Transverse colon (tissue), 4 donors: ENCODE measurements at regions not wholly inside any gene's neighbourhood (a gene's known extent, or its start where the extent isn't known, plus 50 kb on each side); places are given as distances from the start of the nearest gene placed in this dataset.
"Not testable (repeated sequence)": the region's sequence is repeated elsewhere in the genome, so short reads cannot be mapped to it uniquely, and the experiment has no call there.

ENCODE experiments used
- DNase-seq: peaks from one replicate; pipeline ENCODE4 v3.0.0-alpha.2; 2019
- H3K27ac ChIP-seq, 4 donors: fragments of 200-600 bp; sonication (generic); 2 replicates each; pipeline ENCODE4 v1.5.1; 2016 to 2018; ENCODE audit warnings: inconsistent platforms in 4 of 4
- H3K27me3 ChIP-seq: fragments of 200-600 bp; sonication (generic); 2 replicates; pipeline ENCODE4 v1.5.1; 2017; ENCODE audit warnings: inconsistent platforms
- H3K36me3 ChIP-seq, 4 donors: fragments of 200-600 bp; sonication (generic); 2 replicates each; pipeline ENCODE4 v1.5.1; 2017 to 2019; ENCODE audit warnings: inconsistent platforms in 4 of 4
- H3K4me1 ChIP-seq, 4 donors: fragments of 200-600 bp; sonication (generic); 2 replicates each; pipeline ENCODE4 v1.5.1; 2017 to 2020; ENCODE audit warnings: inconsistent platforms in 4 of 4
- H3K4me3 ChIP-seq, 4 donors: fragments of 200-600 bp; sonication (generic); 1 replicate in 1 of 4; 2 replicates in 3 of 4; pipeline versions ENCODE4 v1.5.1 to v1.6.1; 2017 to 2019; ENCODE audit warnings: inconsistent platforms in 4 of 4
- H3K9me3 ChIP-seq, 2 donors: fragments of 200-600 bp; sonication (generic); 2 replicates each; pipeline ENCODE4 v1.5.1; 2017 to 2019; ENCODE audit warnings: inconsistent platforms in 2 of 2
- EP300 ChIP-seq: sonication (generic); formaldehyde crosslinking; IDR thresholded peaks from one replicate; pipeline ENCODE4 v1.6.1; 2017; ENCODE audit warnings: antibody characterized with exemption, low read depth
- POLR2A ChIP-seq: fragments of 450-650 bp; IDR thresholded peaks from one replicate; pipeline ENCODE4 v1.6.1; 2016; ENCODE audit warnings: antibody characterized with exemption, mild to moderate bottlenecking, moderate library complexity
- POLR2AphosphoS5 ChIP-seq, 3 donors: sonication (generic); formaldehyde crosslinking; IDR thresholded peaks; one replicate each; pipeline ENCODE4 v1.6.1; 2016; ENCODE audit warnings: antibody characterized with exemption in 3 of 3
- WGBS, 2 donors: methylation state at CpG; one replicate each; pipeline ENCODE4 v1.1.5; 2018; ENCODE audit warnings: low coverage in 1 of 2; 5-methylcytosine and 5-hydroxymethylcytosine counted together
- in situ Hi-C, 4 donors: fragments of 200-750 bp; cut with MboI; loops; one replicate each; pipeline versions ENCODE4 v1.15.0 to v1.15.1; 2017; ENCODE audit warnings: low sequenced_read_pairs in 3 of 4, low pct_ligation_motif_present in 1 of 4, low pct_unique_long_range_greater_than_20kb in 1 of 4
- intact Hi-C: fragments of 100-400 bp; cut with DNase I; formaldehyde crosslinking; loops from one replicate; pipeline ENCODE4 v1.15.1; 2023; ENCODE audit warnings: low total_unique reads
- TF ChIP-seq, protein P1 (sequence below), 5 experiments: fragments of 200-600 bp in 3 of 5; fragments of 450-650 bp in 2 of 5; sonication (generic) in 3 of 5; IDR thresholded peaks; 1 replicate in 2 of 5; 2 replicates in 3 of 5; pipeline ENCODE4 v1.5.1; 2016 to 2017; ENCODE audit warnings: antibody characterized with exemption in 5 of 5, inconsistent platforms in 3 of 5, mild to moderate bottlenecking in 2 of 5, moderate library complexity in 1 of 5

DNA sequence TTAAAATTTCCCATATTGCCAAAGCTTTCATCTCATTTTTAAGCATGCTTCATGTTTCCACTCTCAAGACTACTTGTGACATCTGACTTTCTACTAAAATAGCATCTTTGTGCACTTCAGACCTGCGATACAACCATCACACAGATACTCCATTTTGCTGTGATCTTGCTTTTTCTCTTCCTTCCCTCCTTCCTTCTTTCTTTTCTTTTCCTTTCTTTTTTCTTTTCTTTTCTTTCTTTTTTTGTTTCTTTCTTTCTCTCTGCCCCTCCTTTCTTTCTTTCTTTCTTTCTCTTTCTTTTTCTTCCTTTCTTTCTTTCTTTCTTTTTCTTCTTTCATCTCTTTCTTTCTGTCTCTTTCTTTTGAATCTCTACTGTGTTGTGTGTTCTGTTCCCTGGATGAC lies 194.0 kb upstream of the KCND2 start:
- Histone ChIP-seq H3K27ac (no peak overlapping the region), H3K4me3 (no peak overlapping the region), H3K27me3 (no peaks in the 10 kb centered on the region), H3K9me3 (no peaks in the 10 kb centered on the region), H3K36me3 (no peaks in the 10 kb centered on the region), H3K4me1 (no peaks in the 10 kb centered on the region)
- in situ Hi-C loops (no loop called here), intact Hi-C loops (no loop called here)
- no peak for DNase-seq
- TF ChIP-seq EP300 (no peak), POLR2A (no peak), POLR2AphosphoS5 (IDR thresholded peaks at IDR 0.05) (no peak)
- TF ChIP-seq, protein P1, sequence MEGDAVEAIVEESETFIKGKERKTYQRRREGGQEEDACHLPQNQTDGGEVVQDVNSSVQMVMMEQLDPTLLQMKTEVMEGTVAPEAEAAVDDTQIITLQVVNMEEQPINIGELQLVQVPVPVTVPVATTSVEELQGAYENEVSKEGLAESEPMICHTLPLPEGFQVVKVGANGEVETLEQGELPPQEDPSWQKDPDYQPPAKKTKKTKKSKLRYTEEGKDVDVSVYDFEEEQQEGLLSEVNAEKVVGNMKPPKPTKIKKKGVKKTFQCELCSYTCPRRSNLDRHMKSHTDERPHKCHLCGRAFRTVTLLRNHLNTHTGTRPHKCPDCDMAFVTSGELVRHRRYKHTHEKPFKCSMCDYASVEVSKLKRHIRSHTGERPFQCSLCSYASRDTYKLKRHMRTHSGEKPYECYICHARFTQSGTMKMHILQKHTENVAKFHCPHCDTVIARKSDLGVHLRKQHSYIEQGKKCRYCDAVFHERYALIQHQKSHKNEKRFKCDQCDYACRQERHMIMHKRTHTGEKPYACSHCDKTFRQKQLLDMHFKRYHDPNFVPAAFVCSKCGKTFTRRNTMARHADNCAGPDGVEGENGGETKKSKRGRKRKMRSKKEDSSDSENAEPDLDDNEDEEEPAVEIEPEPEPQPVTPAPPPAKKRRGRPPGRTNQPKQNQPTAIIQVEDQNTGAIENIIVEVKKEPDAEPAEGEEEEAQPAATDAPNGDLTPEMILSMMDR (IDR thresholded peaks at IDR 0.05): no peak
- WGBS, 2 donors: 50 to 71% methylated on average over 1 of the region's 1 CpG

DNA sequence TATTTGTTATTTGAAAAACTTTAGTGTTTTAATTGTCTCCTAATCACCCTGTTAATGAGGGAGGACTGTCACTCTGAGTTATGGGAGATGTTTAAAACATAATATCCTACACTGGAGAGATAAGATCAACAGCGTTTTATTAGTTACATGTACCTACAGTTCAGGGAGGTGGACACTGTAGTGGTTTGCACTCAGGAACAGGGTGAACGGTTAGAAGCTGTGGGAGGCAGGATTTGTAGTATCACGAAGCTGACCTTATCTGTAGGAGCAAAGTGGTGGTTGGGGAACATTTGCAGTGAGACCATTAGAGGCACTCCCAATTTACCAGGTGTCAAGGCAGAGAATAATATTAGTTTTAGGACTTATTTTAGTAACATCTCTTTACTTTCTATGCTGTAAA lies 193.3 kb upstream of the KCND2 start:
- intact Hi-C loops (no loop called here), in situ Hi-C loops (no loop called here)
- H3K27me3 ChIP-seq: no peaks in the 10 kb centered on the region
- no peak overlapping the region for H3K27ac ChIP-seq
- H3K9me3 ChIP-seq: no peaks in the 10 kb centered on the region
- no peak for TF ChIP-seq EP300
- no peak for TF ChIP-seq POLR2AphosphoS5 (IDR thresholded peaks at IDR 0.05)
- TF ChIP-seq, protein P1 (IDR thresholded peaks at IDR 0.05): no peak
- TF ChIP-seq POLR2A: no peak
- DNase-seq: no peak
- WGBS, 2 donors: 36 to 48% methylated on average over 3 of the region's 3 CpGs
- no peaks in the 10 kb centered on the region for H3K4me1 ChIP-seq
- no peak overlapping the region for H3K4me3 ChIP-seq
- H3K36me3 ChIP-seq: no peaks in the 10 kb centered on the region

DNA sequence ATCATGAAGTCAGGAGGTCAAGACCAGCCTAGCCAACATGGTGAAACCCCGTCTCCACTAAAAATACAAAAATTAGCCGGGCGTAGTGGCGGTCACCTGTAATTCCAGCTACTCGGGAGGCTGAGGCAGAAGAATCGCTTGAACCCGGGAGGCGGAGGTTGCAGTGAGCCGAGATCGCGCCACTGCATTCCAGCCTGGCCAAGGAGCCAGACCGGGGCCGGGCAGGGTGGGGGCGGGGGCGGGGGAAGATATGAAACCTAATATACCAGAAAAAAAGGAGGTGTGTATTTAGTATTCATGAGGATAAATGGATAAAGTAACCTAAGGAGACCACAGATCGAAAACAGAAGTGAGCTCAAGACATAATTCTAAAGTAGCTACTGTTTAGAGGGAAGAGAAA lies 186.5 kb upstream of the KCND2 start:
- intact Hi-C loops, H3K36me3 ChIP-seq, H3K27me3 ChIP-seq, H3K4me3 ChIP-seq, H3K9me3 ChIP-seq, in situ Hi-C loops, H3K27ac ChIP-seq, H3K4me1 ChIP-seq, DNase-seq: not testable (repeated sequence)
- 44 to 81% methylated on average over 1 to 16 of the region's 16 CpGs for WGBS, 2 donors

DNA sequence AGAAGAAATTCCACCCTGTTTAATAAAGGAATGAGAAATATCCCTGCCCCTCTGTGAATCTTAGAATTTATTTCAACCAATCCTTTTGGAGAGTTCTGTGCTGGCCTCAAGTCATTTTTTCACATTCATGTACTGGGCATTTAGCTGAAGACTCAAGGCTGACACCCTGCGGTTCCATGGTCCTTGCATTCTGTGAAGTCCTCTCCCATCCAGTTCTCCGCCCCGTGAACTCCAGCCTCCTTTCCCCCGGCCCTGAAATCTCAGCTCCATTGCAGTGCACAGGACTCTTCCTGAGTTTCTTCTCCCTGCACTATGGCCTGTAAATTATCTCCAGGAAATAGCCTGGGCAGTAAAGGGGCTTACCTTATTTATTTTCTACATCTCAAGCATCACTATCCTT lies 183.0 kb upstream of the KCND2 start:
- intact Hi-C loops: no loop called here
- in situ Hi-C loops: no loop called here
- H3K4me1 ChIP-seq: no peaks in the 10 kb centered on the region
- no peak overlapping the region for H3K4me3 ChIP-seq
- H3K27me3 ChIP-seq: no peaks in the 10 kb centered on the region
- no peak for TF ChIP-seq EP300
- TF ChIP-seq, protein P1 (IDR thresholded peaks at IDR 0.05): no peak
- TF ChIP-seq POLR2A: no peak
- TF ChIP-seq POLR2AphosphoS5 (IDR thresholded peaks at IDR 0.05): no peak
- no peak for DNase-seq
- H3K36me3 ChIP-seq: no peaks in the 10 kb centered on the region
- H3K9me3 ChIP-seq: no peaks in the 10 kb centered on the region
- no peak overlapping the region for H3K27ac ChIP-seq
- 44 to 60% methylated on average over 3 to 4 of the region's 4 CpGs for WGBS, 2 donors

DNA sequence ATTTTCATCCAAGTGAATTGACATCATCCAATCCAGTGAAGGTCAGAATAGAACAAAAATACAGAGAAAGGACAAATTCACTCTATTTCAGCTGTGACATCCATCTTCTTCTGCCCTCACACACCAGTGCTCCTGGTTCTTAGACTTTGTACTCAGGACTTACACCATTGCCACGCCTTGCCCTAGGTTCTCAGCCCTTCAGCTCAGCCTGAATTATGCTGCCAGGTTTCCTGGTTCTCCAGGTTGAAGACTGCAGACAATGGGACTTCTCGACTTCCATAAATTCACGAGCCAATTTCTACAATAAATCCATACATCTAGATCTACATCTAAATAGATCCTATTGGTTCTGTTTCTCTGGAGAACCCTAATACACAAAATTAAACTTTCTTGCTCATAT lies 181.2 kb upstream of the KCND2 start:
- in situ Hi-C loops: no loop called here
- no peak for TF ChIP-seq EP300
- TF ChIP-seq, protein P1 (IDR thresholded peaks at IDR 0.05): no peak
- H3K4me1 ChIP-seq: no peaks in the 10 kb centered on the region
- no peak overlapping the region for H3K27ac ChIP-seq
- DNase-seq: no peak
- 32 to 44% methylated on average over 3 of the region's 3 CpGs for WGBS, 2 donors
- H3K27me3 ChIP-seq: no peaks in the 10 kb centered on the region
- H3K36me3 ChIP-seq: no peaks in the 10 kb centered on the region
- no peaks in the 10 kb centered on the region for H3K9me3 ChIP-seq
- H3K4me3 ChIP-seq: no peak overlapping the region
- intact Hi-C loops: no loop called here
